Prostate gland (tissue), 2 donors: ENCODE measurements at regions not wholly inside any gene's neighbourhood (a gene's known extent, or its start where the extent isn't known, plus 50 kb on each side); places are given as distances from the start of the nearest gene placed in this dataset.
"Not testable (repeated sequence)": the region's sequence is repeated elsewhere in the genome, so short reads cannot be mapped to it uniquely, and the experiment has no call there.

Experiments used
- POLR2AphosphoS5 ChIP-seq: sonication (generic); formaldehyde crosslinking; IDR thresholded peaks from one replicate; pipeline ENCODE4 v1.6.1; 2017; ENCODE audit warnings: antibody characterized with exemption
- TF ChIP-seq, protein P1 (sequence below), 4 experiments: fragments of 200-600 bp in 2 of 4; fragments of 450-650 bp in 2 of 4; sonication (generic) in 2 of 4; IDR thresholded peaks; 1 replicate in 3 of 4; 2 replicates in 1 of 4; pipeline ENCODE4 v1.5.1; 2016 to 2019; ENCODE audit warnings: antibody characterized with exemption in 4 of 4, mild to moderate bottlenecking in 2 of 4, moderate library complexity in 2 of 4

- TF ChIP-seq, protein P1, sequence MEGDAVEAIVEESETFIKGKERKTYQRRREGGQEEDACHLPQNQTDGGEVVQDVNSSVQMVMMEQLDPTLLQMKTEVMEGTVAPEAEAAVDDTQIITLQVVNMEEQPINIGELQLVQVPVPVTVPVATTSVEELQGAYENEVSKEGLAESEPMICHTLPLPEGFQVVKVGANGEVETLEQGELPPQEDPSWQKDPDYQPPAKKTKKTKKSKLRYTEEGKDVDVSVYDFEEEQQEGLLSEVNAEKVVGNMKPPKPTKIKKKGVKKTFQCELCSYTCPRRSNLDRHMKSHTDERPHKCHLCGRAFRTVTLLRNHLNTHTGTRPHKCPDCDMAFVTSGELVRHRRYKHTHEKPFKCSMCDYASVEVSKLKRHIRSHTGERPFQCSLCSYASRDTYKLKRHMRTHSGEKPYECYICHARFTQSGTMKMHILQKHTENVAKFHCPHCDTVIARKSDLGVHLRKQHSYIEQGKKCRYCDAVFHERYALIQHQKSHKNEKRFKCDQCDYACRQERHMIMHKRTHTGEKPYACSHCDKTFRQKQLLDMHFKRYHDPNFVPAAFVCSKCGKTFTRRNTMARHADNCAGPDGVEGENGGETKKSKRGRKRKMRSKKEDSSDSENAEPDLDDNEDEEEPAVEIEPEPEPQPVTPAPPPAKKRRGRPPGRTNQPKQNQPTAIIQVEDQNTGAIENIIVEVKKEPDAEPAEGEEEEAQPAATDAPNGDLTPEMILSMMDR (IDR thresholded peaks at IDR 0.05): not testable (repeated sequence)
- TF ChIP-seq POLR2AphosphoS5: not testable (repeated sequence)
Observed at GRCh38 chr1:166690596-166690995, 148.7 kb upstream of the POGK start.
